Muscle of leg (tissue), 3 donors: ENCODE measurements at regions not wholly inside any gene's neighbourhood (a gene's known extent, or its start where the extent isn't known, plus 50 kb on each side); places are given as distances from the start of the nearest gene placed in this dataset.

ENCODE experiments used
- DNase-seq: peaks from one replicate; pipeline ENCODE4 v3.0.0; 2013
- H3K27ac ChIP-seq: one replicate; pipeline ENCODE4 v1.5.1; 2013; ENCODE audit warnings: mild to moderate bottlenecking, low read length, control low read depth
- H3K27me3 ChIP-seq: one replicate; pipeline ENCODE4 v1.6.1; 2013; ENCODE audit warnings: low read length; ENCODE audit not compliant: control insufficient read depth, insufficient read depth
- H3K36me3 ChIP-seq: one replicate; pipeline ENCODE4 v1.6.1; 2013; ENCODE audit warnings: low read length; ENCODE audit not compliant: control insufficient read depth, insufficient read depth
- H3K4me1 ChIP-seq: one replicate; pipeline ENCODE4 v1.6.1; 2013; ENCODE audit warnings: low read length; ENCODE audit not compliant: control insufficient read depth, insufficient read depth
- H3K4me3 ChIP-seq: one replicate; pipeline ENCODE4 v1.5.1; 2013; ENCODE audit warnings: low read length, control low read depth
- H3K9me3 ChIP-seq: replicated peaks from 2 replicates; pipeline ENCODE4 v1.6.1; 2013; ENCODE audit warnings: low read depth, low read length; ENCODE audit not compliant: control insufficient read depth
- WGBS: methylation state at CpG from one replicate; pipeline ENCODE4 v1.1.5; 2013; ENCODE audit warnings: missing lambda C conversion rate; ENCODE audit not compliant: insufficient coverage; 5-methylcytosine and 5-hydroxymethylcytosine counted together

DNA sequence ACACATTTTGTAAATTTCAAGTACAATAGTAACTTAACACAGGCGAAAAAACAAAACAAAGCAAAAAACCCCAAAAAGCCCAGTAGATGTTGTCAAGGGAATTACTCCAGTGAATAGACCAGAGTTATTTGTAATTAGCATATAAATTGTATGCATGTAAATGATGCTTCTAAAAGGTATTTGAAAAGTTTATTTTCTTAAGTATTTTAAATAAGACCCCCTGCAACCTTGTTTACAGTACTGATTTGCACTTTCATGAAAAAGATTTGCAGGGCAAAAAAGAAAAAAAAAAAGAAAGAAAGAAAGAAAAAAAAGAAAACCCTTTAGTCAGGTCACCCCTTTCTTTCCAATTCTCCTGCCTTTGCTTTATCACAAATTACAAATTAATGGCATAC is 372.3 kb upstream of the IRX2 start:
- Histone ChIP-seq H3K27ac (no peak overlapping the region), H3K9me3 (no peaks in the 10 kb centered on the region), H3K27me3 (peaks cover 34% of the 10 kb centered on the region), H3K4me1 (peaks cover 6% of the 10 kb centered on the region), H3K36me3 (no peaks in the 10 kb centered on the region), H3K4me3 (no peak overlapping the region)
- DNase-seq = no peak
- no CpG with 5 or more reads among the region's 1 CpG for WGBS

DNA sequence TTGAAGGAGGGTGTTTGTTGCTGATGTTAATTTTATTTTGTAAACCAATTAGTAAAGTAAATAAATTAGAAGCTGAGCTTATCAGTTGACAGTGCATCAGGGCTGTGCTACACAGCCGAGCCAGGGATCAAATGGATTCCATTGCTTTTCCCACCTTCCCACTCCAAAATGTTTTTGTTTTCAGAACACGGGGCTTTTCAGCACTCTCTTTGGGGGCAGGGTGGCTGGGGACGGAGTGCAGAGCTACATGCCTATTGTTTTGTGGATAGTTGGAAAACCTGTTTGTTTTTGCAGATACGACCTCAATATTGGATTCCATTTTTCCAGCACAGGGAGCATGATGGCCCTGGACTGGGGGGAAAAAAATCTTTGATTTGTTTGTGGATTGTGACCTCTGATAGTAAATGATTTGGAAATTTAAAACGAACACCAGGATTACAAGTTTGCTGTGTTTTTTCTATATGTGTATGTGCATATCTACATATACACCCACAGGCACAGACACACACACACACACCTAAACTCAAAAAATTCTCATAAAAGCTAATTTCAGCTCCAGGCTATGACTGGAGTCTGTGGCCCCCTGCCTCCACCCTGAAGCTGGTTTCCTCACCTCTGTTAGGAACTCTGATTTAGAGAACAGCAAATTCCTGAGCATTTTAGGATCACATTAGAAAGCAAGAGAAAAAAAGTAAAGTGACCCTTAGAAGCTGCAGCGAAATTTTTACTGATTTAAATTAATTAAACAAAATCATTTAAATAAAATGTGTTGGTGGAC is 371.7 kb upstream of the IRX2 start:
- Histone ChIP-seq H3K27me3 (peaks cover 38% of the 10 kb centered on the region), H3K9me3 (no peaks in the 10 kb centered on the region), H3K36me3 (no peaks in the 10 kb centered on the region), H3K4me1 (peaks cover 6% of the 10 kb centered on the region), H3K27ac (no peak overlapping the region), H3K4me3 (no peak overlapping the region)
- no peak for DNase-seq
- no CpG with 5 or more reads among the region's 6 CpGs for WGBS

DNA sequence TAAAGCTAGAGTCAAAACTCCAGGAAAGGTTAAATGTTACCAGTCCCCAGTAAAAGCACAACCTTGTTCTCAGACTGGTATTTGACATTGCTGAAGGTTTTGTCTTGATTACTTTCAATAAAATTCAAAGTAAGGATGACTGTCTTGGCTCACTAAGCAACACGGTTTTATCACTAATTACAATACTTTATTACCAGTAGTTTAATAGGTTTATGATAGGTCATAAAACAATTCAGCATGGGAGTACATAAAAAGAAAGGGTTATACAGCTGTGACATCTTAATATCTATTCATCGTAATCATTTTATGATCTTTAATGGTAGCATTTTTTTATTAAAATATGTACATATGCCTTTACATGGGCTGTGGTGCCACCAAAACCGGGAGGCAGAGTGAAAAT is 370.7 kb upstream of the IRX2 start:
- Histone ChIP-seq H3K27me3 (peaks cover 43% of the 10 kb centered on the region), H3K4me1 (peaks cover 6% of the 10 kb centered on the region), H3K36me3 (no peaks in the 10 kb centered on the region), H3K9me3 (no peaks in the 10 kb centered on the region), H3K4me3 (no peak overlapping the region), H3K27ac (no peak overlapping the region)
- no peak for DNase-seq
- no CpG with 5 or more reads among the region's 3 CpGs for WGBS

DNA sequence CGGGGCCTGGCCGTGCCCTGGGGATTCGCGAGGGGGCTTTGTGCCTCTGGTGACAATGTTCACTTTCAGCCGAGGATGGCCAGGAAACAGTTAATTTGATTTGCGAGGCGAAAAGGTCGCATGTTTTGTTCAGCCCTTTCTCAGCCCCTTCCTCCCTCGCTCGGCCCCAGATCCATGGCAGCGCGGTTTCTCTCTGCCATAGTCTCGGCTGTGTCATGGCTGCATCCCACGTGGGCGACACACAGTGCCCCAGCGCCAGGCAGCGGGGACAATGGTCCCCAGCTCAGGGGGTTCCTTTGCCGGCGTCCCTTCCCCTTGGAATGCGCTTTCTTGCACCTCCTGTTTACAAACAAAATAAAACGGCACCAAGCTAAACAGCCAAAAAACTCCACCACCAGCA is 370.3 kb upstream of the IRX2 start:
- no peak for DNase-seq
- Histone ChIP-seq H3K9me3 (no peaks in the 10 kb centered on the region), H3K36me3 (no peaks in the 10 kb centered on the region), H3K4me3 (no peak overlapping the region), H3K27me3 (peaks cover 45% of the 10 kb centered on the region), H3K27ac (no peak overlapping the region), H3K4me1 (peaks cover 6% of the 10 kb centered on the region)
- 6% methylated on average over 15 of the region's 21 CpGs for WGBS

DNA sequence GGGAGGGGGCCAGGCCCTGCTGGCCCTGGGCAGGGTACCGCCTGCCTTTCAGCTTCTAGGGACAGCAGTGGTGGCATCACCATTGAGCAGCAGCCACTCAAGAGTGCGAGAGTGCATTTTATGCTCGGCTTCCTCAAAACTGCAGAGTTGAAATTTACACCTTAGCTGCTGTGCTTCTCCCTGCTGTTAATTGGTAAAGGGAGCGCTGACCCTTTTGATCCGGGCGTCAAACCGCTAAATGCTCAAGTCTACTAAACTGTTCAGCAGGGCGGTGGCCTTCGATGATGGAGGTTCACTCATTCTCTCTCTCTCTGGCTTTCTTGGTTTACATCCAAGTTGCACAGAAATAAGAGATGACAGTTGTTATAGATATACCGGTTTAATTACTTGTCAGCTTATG is 368.6 kb upstream of the IRX2 start:
- DNase-seq = no peak
- 36% methylated on average over 6 of the region's 10 CpGs for WGBS
- H3K4me3 ChIP-seq = no peak overlapping the region

DNA sequence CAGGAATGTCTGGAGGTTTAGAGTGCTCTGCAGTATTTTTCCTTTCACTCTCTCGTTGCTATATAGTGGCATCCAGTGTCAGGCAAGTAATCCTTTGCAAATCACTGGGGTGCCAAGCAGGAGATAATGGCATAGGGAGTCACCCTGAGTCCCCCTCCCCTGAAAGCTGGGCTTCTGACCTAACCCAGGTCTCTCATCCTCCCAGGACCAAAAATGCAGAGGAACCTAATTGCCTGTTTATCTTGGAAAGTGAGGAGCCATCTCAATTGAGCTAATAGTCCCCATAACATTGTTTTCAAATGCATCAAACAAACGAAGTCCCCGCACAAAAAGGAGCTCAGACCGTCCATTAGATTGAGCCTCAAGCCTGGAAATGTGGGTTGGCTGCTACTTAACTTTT is 368.0 kb upstream of the IRX2 start:
- peaks cover 55% of the 10 kb centered on the region for H3K27me3 ChIP-seq
- H3K4me1 ChIP-seq = peaks cover 6% of the 10 kb centered on the region
- no peaks in the 10 kb centered on the region for H3K9me3 ChIP-seq
- 15% methylated on average over 2 of the region's 4 CpGs for WGBS
- no peaks in the 10 kb centered on the region for H3K36me3 ChIP-seq
- H3K27ac ChIP-seq = no peak overlapping the region
- DNase-seq = no peak
- no peak overlapping the region for H3K4me3 ChIP-seq

More for the DNA sequence above, 368.6 kb upstream of the IRX2 start:
- peaks cover 6% of the 10 kb centered on the region for H3K4me1 ChIP-seq
- H3K36me3 ChIP-seq = no peaks in the 10 kb centered on the region
- no peaks in the 10 kb centered on the region for H3K9me3 ChIP-seq
- H3K27me3 ChIP-seq = peaks cover 55% of the 10 kb centered on the region
- no peak overlapping the region for H3K27ac ChIP-seq

GRCh38 chr5:3118340-3118739 is 366.9 kb upstream of the IRX2 start:
- WGBS = 70% methylated on average over 10 of the region's 15 CpGs
- H3K4me3 ChIP-seq = no peak overlapping the region
- H3K4me1 ChIP-seq = peaks cover 6% of the 10 kb centered on the region
- H3K27me3 ChIP-seq = peaks cover 56% of the 10 kb centered on the region
- no peak overlapping the region for H3K27ac ChIP-seq
- H3K36me3 ChIP-seq = no peaks in the 10 kb centered on the region
- no peaks in the 10 kb centered on the region for H3K9me3 ChIP-seq
- DNase-seq = no peak

DNA sequence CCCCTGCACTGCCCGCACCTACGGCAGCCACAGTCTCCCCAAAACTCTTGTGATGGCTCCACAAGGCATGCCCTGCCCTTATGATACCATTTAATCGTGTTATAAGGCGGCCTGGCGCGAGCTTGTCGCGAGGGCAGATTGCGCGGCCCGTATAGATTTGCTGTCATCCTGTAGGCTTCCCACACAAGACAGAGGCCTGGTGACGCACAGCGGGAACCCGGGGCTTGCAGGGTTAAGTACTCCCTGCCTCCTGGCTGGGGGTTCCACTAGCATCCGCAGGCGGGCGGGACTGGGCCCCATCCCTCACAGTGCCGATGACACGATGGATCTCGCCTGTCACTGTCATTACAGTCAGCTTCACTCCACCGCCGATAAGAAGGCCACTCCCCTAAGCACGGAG is 364.9 kb upstream of the IRX2 start:
- Histone ChIP-seq H3K27ac (no peak overlapping the region), H3K36me3 (no peaks in the 10 kb centered on the region), H3K4me3 (no peak overlapping the region), H3K4me1 (no peaks in the 10 kb centered on the region), H3K27me3 (peaks cover 45% of the 10 kb centered on the region), H3K9me3 (no peaks in the 10 kb centered on the region)
- DNase-seq = no peak
- WGBS = 26% methylated on average over 16 of the region's 23 CpGs

- H3K36me3 ChIP-seq = no peaks in the 10 kb centered on the region
- 94% methylated on average over 12 of the region's 14 CpGs for WGBS
- no peaks in the 10 kb centered on the region for H3K4me1 ChIP-seq
- H3K4me3 ChIP-seq = no peak overlapping the region
- H3K9me3 ChIP-seq = no peaks in the 10 kb centered on the region
- DNase-seq = no peak
- H3K27ac ChIP-seq = no peak overlapping the region
- peaks cover 33% of the 10 kb centered on the region for H3K27me3 ChIP-seq
Measured at GRCh38 chr5:3114467-3114866, 363.0 kb upstream of the IRX2 start.

- Histone ChIP-seq H3K36me3 (no peaks in the 10 kb centered on the region), H3K27me3 (peaks cover 28% of the 10 kb centered on the region), H3K4me3 (no peak overlapping the region), H3K9me3 (no peaks in the 10 kb centered on the region), H3K4me1 (peaks cover 15% of the 10 kb centered on the region), H3K27ac (no peak overlapping the region)
- DNase-seq = no peak
- WGBS = 87% methylated on average over 9 of the region's 9 CpGs
Measured at GRCh38 chr5:3110371-3110770, 358.9 kb upstream of the IRX2 start.

GRCh38 chr5:3107156-3107611 is 355.7 kb upstream of the IRX2 start:
- no peaks in the 10 kb centered on the region for H3K9me3 ChIP-seq
- no peaks in the 10 kb centered on the region for H3K36me3 ChIP-seq
- H3K27ac ChIP-seq = no peak overlapping the region
- 2% methylated on average over 10 of the region's 12 CpGs for WGBS
- H3K27me3 ChIP-seq = peaks cover 42% of the 10 kb centered on the region
- H3K4me1 ChIP-seq = peaks cover 15% of the 10 kb centered on the region
- H3K4me3 ChIP-seq = no peak overlapping the region
- DNase-seq = peak; percentile 93
